ENCODE measurements at regions not wholly inside any gene's neighbourhood (a gene's known extent, or its start where the extent isn't known, plus 50 kb on each side); places are given as distances from the start of the nearest gene placed in this dataset.

- no peak for TF ChIP-seq CTCF (IDR thresholded peaks at IDR 0.05)
- TF ChIP-seq POLR2A (IDR thresholded peaks at IDR 0.05) = no peak
- TF ChIP-seq POLR2AphosphoS5 (IDR thresholded peaks at IDR 0.05) = no peak
Measured at GRCh38 chr10:65534771-65535170, 1391.1 kb upstream of the LRRTM3 start.
